Panc1 (cell line): ENCODE measurements at regions not wholly inside any gene's neighbourhood (a gene's known extent, or its start where the extent isn't known, plus 50 kb on each side); places are given as distances from the start of the nearest gene placed in this dataset.

Source experiments
- ATAC-seq: fragments of 200-7000 bp; cut with Tn5 transposase; 2 replicates; pipeline ENCODE4 v1.9.1; 2020; ENCODE audit warnings: mild to moderate bottlenecking, moderate library complexity
- BruUV-seq: library from RNA; stranded (reverse); fragments of 400-500 nt; replicated peaks from 2 replicates; lab custom pipeline; 2021; lab: Mats Ljungman, UMichigan
- CTCF ChIA-PET: fragments of 300-600 bp; sonication (Branson Sonifier 250); formaldehyde crosslinking; loops from one replicate; lab custom pipeline; 2022; ENCODE audit warnings: antibody characterized with exemption; lab: Charles Lee
- POLR2A ChIA-PET: fragments of 300-600 bp; sonication (Branson Sonifier 250); formaldehyde crosslinking; loops from one replicate; lab custom pipeline; 2022; ENCODE audit warnings: antibody characterized with exemption; lab: Charles Lee
- DNase-seq: peaks from one replicate; pipeline ENCODE4 v3.0.0-alpha.2; 2010; ENCODE audit warnings: low read depth, low spot score
- H3K27ac ChIP-seq: 2 replicates; pipeline ENCODE4 v1.5.1; 2011; ENCODE audit warnings: mild to moderate bottlenecking, low read length, inconsistent platforms
- H3K27me3 ChIP-seq: fragments of 200-500 bp; sonication (Bioruptor generic); 2 replicates; pipeline ENCODE4 v1.6.0; 2014; ENCODE audit warnings: low read length, inconsistent platforms; ENCODE audit not compliant: control insufficient read depth, insufficient read depth
- H3K36me3 ChIP-seq: fragments of 200-500 bp; sonication (Bioruptor generic); 2 replicates; pipeline ENCODE4 v1.5.1; 2014; ENCODE audit warnings: inconsistent platforms, mild to moderate bottlenecking, low read length, moderate library complexity; ENCODE audit not compliant: control insufficient read depth, insufficient read depth
- H3K4me1 ChIP-seq: 2 replicates; pipeline ENCODE4 v1.5.1; 2011; ENCODE audit warnings: inconsistent platforms, mild to moderate bottlenecking, low read length, moderate library complexity; ENCODE audit not compliant: control insufficient read depth, insufficient read depth
- H3K4me3 ChIP-seq, 2 experiments: 2 replicates each; pipeline ENCODE4 v1.5.1; 2011 to 2012; ENCODE audit warnings: low read depth in 2 of 2, low read length in 2 of 2, mild to moderate bottlenecking in 2 of 2, inconsistent platforms in 1 of 2, moderate library complexity in 1 of 2
- H3K9me3 ChIP-seq: fragments of 200-500 bp; sonication (Bioruptor generic); 2 replicates; pipeline ENCODE4 v1.5.1; 2014; ENCODE audit warnings: low read depth, mild to moderate bottlenecking, inconsistent platforms, low read length, moderate library complexity; ENCODE audit not compliant: control insufficient read depth, insufficient read depth
- CTCF ChIP-seq: fragments of 450-650 bp; IDR thresholded peaks from 2 replicates; pipeline ENCODE4 v1.5.1; 2017; ENCODE audit warnings: mild to moderate bottlenecking
- POLR2AphosphoS5 ChIP-seq: IDR thresholded peaks from 2 replicates; pipeline ENCODE4 v1.6.1; 2012; ENCODE audit warnings: mild to moderate bottlenecking, low read depth, low read length, moderate library complexity
- REST ChIP-seq, 2 experiments: IDR thresholded peaks; 2 replicates each; pipeline ENCODE4 v1.6.1; 2011 to 2012; ENCODE audit warnings: low read depth in 2 of 2, control low read depth in 1 of 2, low read length in 1 of 2, mild to moderate bottlenecking in 1 of 2, moderate library complexity in 1 of 2; ENCODE audit not compliant: insufficient read depth in 1 of 2
- SIN3A ChIP-seq: IDR thresholded peaks from 2 replicates; pipeline ENCODE4 v1.6.1; 2012; ENCODE audit warnings: low read depth, mild to moderate bottlenecking, low read length, moderate library complexity, borderline replicate concordance; ENCODE audit not compliant: insufficient read depth
- TCF7L2 ChIP-seq: IDR thresholded peaks from 2 replicates; pipeline ENCODE4 v1.6.1; 2011; ENCODE audit warnings: mild to moderate bottlenecking, low read depth, low read length, inconsistent platforms
- in situ Hi-C: cut with HindIII; loops from 2 replicates; pipeline ENCODE4 v1.10.0; 2016; ENCODE audit warnings: low sequenced_read_pairs, low pct_unique_long_range_greater_than_20kb
- intact Hi-C: fragments of 100-400 bp; cut with micrococcal nuclease; formaldehyde crosslinking; loops from one replicate; pipeline ENCODE4 v1.10.0; 2022; ENCODE audit not compliant: unreplicated experiment

- TF ChIP-seq TCF7L2 (no peak), POLR2AphosphoS5 (no peak), REST (IDR thresholded peaks at IDR 0.05; ENCODE audit: insufficient read depth in 1 of 2, low read depth in 2 of 2, low read length in 1 of 2) (no peak), CTCF (no peak), SIN3A (no peak)
- ATAC-seq (no peak), DNase-seq (no peak)
- Histone ChIP-seq H3K27me3 (no peaks in the 10 kb centered on the region), H3K4me1 (no peaks in the 10 kb centered on the region), H3K9me3 (no peaks in the 10 kb centered on the region), H3K36me3 (no peaks in the 10 kb centered on the region), H3K4me3 (no peak overlapping the region), H3K27ac (no peak overlapping the region)
- intact Hi-C loops (no loop called here), in situ Hi-C loops (no loop called here)
- ChIA-PET POLR2A (no interaction called here), CTCF (no interaction called here)
- BruUV-seq, result no TSS peak
Measured at GRCh38 chr5:143952809-143953208, 140.8 kb downstream of the HMHB1 start.

- no TSS peak for BruUV-seq
- H3K36me3 ChIP-seq, result no peaks in the 10 kb centered on the region
- H3K27me3 ChIP-seq, result no peaks in the 10 kb centered on the region
- no peak overlapping the region for H3K4me3 ChIP-seq
- ATAC-seq (no peak), DNase-seq (no peak)
- POLR2A ChIA-PET, result no interaction called here
- no peak for TF ChIP-seq POLR2AphosphoS5
- no peak for TF ChIP-seq REST (IDR thresholded peaks at IDR 0.05; ENCODE audit: insufficient read depth in 1 of 2, low read depth in 2 of 2, low read length in 1 of 2)
- TF ChIP-seq TCF7L2, result no peak
- no peak for TF ChIP-seq SIN3A
- no peak for TF ChIP-seq CTCF
- H3K4me1 ChIP-seq, result no peaks in the 10 kb centered on the region
- H3K9me3 ChIP-seq, result no peaks in the 10 kb centered on the region
- in situ Hi-C loops, result no loop called here
- intact Hi-C loops, result no loop called here
- CTCF ChIA-PET, result no interaction called here
- H3K27ac ChIP-seq, result no peak overlapping the region
Measured at GRCh38 chr5:143953851-143954250, 141.9 kb downstream of the HMHB1 start.
